ENCODE measurements at regions not wholly inside any gene's neighbourhood (a gene's known extent, or its start where the extent isn't known, plus 50 kb on each side); places are given as distances from the start of the nearest gene placed in this dataset.
"Not testable (repeated sequence)": the region's sequence is repeated elsewhere in the genome, so short reads cannot be mapped to it uniquely, and the experiment has no call there.

DNA sequence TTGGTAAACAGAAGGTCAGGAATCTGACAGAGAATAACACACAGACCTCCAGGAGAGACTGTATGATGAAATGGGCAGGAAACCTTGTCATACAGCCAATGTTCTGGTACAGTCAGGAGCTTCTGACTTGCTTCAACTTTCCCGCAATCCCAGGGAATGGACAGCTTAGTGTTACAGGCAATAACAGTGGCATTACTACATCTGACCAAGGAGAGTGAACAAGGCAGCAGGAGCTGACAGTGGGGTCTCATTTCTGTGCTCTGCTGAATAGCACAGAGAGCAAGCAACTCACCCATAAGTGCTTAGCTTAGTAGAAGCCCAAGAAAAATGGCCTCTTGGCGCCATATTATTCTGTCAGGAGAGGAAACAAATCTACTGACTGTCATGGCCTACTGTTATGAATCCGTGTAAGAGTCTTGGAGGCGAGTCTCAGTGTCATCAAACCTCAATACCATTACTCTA is 186.2 kb upstream of the MTPN start:
- no peak for DNase-seq

DNA sequence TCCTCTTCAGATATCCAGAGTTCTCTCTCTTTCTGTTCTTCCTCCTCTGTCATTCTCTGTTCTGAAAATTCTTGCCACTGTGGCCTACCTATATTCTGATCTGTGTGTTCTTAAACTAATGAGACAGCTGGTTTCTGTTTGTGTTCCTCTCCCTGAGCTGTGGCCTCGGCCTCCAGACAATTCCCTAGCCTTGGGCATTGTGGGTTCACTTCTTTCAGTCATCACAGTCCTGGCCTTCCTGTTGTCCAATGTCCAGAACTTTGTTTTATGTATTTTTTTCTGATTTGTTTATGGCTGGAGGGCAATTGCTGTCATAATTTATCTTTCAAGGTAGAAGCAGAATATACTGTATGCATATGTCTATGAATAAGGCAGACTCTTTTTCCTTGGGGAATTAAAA is 173.2 kb upstream of the MTPN start:
- DNase-seq = no peak

DNA sequence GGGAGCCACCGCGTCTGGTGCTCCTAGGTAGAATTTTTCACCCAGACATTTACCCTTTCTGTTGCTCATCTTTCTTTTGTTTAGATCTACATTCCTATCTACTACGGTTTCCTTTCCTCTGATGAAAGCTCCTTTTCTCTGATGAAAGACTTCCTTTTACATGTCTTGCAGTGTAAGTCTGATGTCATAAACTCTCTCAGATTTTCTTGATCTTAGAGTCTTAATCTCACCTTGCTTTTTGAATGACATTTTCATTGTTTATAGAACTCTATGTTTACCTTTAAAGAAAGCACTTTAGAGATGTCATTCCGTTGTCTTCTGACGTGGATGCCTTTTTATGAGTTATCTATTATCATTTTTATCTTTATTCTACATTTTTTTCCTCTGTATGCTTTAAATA is 171.8 kb upstream of the MTPN start:
- DNase-seq = no peak

DNA sequence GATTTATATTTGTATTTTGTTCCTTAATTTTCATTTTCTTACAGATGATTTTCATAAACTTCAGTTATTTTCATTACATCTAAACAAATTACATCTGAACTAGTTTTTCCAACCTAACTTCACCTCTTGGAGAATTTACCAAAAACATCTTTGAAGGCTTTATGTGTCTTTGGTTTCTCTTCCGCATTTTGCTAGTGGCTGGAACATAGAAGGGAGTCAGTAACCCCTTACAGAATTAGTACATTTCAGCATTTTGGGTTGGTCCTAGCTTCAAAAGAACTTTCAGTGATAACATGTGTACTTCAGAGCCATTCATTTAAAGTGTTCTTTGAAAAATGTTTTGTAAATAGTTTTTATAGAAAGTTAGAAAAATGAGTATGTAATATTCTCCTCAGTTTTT is 169.8 kb upstream of the MTPN start:
- no peak for DNase-seq

DNA sequence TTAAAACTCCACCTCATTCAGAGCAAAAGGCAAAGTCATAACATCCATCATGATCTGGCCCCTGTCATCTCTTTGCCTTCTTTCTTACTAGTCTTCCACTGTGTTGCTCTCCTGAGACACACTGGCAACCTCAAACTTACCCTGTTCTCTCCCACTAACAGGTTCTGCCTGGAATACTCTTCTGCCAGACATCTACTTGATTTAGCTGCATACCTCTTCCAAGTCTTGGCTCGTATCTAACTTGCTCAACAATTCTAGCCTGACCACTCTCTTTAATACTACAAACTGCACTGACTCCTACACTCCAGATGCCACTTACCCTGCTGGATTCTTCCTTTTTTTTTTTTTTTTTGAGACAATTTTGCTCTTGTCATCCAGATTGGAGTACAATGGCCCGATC is 167.0 kb upstream of the MTPN start:
- DNase-seq = no peak

DNA sequence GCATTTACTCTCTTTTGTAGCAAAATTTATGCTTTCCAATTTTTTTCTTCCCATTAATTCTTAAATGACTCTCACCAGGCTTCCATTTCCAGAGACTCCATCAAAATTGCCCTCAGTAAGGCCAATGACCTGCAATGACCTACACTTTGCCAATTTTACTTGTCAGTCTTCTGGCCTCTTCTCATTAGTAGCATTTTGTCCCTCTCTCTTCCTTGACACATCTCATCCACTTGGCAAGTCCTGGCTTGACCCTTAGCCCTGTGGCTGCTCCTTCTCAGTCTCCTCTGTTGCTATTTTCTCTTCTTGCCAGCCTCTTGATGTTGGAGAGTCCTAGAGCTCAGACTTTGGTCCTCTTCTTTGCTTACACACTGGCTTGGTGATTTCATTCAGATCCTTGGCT is 166.1 kb upstream of the MTPN start:
- DNase-seq = no peak

DNA sequence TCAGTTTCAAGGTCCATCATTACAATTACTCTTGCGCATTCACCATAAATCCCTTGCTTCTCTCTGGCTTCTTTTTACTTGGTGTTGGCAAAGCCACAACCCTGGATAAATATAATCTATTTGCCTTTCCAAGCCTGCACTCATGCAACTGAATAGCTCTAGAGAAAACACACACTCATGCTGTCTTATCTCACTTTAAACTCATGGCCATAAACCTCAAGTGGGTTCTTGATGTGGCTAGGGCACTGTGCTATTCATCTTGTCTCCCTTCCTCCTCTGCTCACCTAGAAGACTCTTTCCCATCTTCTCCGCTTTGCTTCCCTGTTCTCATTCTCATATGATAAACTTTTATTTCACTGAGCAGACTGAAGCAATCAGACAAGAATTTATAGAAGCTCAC is 165.4 kb upstream of the MTPN start:
- DNase-seq = no peak

DNA sequence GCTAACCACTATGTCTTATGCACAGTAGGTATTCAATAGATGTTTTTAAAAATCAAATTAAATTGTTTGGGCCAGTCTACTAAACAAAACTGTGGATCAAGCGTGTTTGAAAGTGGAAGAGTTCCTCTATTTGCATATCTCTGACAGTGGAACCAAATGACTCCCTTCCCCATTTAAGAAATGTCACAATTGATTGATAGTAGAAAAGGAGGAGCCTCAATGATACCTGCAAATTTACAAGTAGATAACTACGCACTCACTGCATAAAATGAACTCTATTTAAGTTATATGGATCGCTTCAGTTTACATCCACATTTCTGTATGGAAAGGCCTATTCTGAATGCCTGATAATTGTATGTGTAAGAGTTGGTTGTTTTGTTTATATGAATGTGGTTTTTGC is 163.3 kb upstream of the MTPN start:
- DNase-seq = no peak

DNA sequence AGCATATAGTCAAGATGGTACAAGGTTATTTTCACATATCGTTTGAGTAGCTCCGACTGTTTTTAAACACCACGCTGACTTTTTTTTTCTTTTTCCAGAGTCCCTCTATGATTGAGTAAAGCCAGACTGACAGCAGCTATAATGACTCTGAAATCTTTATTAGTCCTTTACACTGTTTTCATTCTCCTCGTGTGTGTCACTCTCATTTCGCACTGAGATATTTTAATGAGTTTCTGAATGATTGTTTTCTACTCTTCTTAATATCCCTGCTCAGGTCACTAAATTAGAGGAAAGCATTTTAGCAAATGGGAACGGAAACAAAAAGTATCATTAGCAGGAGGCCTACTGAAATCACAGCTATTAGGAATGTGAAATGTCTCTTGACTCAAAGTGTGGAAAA is 162.3 kb upstream of the MTPN start:
- no peak for DNase-seq

DNA sequence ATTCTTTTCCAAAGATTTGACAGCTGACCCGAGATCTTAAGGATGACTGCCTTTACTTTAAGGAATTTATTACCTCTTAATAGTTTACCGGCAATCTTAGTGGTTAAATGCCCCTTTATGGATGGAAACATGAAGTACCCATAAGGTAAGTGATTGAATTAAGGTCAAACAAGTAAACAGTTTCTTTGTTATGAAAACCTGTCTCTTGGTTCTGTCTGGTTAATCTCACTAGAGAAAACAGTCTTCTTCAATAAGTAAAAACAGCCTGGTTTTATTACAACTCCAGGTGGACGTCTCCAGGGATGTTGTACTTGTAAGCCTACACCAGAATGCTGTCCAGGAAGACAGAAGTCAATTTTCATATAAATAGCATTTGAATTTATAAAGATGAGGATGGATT is 161.8 kb upstream of the MTPN start:
- DNase-seq = no peak

DNA sequence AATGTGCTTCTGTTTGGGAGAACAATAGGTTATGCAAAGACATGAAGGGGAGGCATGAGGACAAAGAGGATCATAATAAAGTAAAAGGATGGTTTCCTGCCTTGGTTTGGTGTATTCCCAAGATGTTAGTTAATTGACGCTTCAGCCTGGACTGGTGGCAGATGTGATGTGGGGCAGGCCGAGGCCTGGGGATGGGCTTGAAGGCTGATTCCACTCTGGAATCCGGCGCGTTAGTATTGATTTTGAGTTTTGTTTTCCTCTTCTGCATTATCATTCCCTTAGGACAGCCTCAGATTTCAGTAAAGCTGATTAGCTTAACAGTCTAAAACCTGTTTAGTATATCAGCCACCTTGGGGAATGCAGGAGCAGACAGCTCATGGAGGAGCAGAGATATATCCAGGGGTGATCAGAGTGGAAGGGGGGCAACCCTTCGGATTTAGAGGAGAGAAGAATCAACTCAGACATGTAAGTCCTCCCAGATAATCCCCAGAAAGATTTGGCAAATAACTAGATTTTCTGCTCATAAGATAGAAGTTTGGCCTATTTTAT is 159.8 kb upstream of the MTPN start:
- no peak for DNase-seq

DNA sequence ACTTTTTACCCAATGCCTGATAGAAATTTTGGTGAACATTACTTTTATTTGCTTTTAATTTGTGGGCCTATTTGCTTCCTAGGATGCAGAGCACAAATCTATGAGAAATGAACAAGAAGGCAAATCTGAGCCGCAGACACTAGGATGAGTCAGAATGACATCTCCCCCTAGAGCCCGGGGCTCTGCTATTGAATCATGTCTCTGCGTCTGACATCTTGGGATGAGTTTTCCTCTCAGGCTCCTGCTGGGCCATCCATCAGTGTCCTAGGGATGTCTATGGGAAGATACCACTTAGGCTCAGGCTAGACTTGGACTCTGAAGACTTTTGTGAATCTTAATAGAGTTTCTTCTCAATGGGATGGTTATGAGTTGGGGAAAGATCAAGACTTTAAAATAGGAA is 157.3 kb upstream of the MTPN start:
- no peak for DNase-seq

DNA sequence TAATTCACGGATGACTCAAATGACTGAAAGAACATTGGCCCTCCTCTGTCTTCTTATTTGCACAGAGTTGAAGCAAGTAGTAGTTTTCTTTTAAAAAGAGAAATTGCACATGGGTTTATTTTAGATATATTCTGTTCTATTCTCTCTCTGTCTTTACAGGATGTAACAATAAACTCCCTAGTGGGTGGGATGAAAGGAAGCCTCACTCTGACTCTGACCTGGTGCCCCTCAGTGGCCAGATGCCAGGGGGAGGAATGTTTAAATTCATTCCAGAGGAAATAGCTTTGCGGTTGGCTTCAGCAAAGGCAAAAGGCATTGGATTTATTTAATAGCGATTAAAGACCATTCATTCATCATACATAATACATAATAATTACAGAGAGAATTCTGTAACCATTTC is 156.4 kb upstream of the MTPN start:
- DNase-seq = no peak

DNA sequence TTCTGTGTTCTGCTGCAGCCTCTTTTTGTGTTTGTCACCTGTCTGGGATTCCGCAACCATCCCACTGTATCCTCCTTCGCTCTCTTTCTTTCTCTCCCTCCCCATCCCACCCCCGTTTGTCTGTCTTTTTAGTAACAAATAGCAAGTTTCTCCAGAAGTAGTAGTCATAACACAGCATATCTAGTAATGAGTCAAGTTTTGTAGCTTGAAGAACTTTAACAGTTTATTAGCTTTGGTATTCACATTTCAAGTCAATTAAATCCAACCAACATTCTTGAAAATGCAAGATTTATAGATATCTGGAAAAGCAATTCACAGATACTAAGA is 154.1 kb upstream of the MTPN start:
- DNase-seq = no peak

DNA sequence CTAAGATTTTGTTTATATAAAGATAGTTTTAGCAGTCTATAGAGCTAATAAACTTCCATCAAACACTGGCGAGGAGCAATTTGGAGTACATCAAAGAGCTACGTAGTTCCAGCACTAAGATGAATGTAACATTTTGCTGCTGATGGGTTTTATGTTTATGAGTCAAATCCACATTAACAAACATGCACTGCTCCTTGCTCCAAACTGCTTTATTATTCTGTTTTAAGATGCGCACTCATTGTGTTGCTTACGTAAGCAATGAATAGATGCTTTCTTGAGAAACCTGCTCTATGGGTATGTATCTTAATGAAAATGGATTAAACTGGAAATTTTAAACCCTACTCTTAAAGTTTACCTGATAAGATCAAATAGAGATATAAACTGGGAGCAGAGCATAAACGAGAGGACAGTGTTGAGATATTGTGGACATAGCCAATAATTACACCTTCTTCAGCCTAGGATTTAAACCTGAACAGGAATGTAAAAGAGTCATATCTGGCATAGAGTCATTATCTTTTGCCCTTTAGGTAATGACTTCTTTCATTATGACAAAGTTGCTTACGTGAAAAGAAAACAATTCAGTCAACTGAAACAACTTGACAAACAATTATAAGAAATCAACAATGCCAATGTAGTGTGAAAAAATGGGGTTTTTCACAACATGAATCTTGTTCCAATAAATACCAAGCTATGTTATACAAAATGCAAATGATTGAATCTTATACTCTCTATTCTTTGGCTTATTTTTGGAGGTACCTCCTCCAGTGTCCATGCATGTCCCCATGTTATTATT is 153.5 kb upstream of the MTPN start:
- no peak for DNase-seq

DNA sequence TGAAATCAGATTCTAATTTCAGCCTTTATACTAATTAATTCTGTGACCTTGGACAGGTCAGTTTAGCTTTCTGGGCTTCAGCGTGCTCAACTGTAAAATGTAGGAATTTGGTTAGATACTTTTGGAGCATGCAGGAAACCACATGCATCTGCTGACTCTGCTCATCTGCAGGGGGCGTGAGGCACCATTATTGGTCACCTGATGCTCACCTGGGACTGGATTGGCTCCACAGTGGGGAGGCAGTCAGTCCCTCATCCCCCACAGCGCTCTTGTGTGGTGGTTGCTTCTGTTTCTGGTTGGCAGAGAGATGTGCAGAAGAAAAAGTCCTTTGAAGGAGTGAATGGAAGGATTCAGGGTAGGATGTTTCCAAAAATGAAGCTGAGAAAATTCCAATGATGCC is 150.9 kb upstream of the MTPN start:
- no peak for DNase-seq

DNA sequence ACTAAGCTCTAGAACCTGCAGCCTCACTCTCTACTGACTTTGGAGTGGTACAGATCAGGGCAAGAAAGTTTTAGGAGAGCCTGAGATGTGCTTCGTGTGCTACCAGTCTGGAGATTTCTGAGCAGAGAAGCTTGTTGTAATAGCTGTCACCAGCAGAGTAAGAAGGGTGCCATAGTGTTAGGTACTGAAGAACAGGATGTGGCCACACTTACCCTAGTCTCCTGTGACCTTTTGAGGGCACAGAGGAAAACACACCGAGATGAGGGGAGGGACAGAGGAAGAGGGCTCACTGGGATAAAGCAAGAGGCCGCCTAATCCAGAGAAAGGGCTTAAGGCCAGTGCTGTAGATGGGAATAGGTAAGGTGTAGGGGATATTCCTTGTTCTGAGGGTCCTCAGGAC is 146.2 kb upstream of the MTPN start:
- DNase-seq = no peak

DNA sequence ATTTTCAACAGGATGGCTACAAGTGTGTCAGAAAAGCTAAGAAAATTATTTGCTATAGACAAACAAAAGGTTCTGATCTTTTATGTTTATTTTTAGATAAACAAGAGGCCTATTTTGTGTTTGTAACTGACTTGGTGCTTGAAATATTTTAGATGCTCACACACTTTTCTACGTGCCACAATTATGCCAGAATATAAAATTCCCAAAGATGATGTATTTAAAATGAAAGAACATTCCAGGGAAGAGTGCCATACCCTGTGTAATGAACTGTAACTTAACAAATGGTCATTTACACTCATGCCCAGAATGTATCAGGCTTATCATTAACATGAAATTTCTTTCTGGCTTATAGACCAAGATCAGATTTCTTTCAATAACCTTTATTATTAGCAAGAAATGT is 144.9 kb upstream of the MTPN start:
- DNase-seq = no peak

DNA sequence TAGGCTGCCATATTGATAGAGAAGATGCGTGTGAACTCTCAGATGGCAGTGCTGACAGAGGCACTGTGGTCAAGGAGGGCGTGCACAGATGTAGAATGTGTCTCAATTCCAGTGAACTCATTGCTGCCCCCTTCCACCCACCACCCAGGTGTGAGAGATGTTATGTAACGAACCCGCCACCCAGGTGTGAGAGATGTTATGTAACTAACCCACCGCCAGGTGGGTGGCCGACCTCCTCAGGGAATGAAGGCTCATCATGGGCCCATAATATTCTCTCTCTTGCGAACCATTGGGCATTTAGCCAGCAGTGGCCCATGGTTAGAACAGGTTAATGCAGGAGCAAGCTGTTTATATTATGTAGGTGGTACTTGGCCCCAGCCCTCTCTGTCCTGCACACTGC is 140.4 kb upstream of the MTPN start:
- no peak for DNase-seq

DNA sequence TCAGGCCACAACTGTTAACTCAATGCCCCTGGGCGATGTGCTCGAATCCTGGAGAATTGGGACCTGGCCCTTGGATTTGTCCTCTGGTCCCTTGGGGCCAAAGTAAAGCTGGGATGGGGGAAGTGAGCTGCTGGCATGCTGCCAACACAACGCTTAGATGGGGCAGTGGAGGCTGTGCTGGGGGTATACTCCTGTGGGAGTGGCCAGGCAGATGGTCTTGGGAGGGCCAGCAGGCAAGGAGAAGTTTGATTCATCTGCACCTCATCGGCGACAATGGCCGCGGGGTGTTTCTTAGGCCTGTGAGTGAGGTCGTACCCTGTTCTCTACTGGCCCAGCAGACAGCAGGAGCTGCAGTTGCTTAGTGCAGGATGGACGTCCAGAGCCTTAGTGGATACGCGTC is 139.0 kb upstream of the MTPN start:
- no peak for DNase-seq

DNA sequence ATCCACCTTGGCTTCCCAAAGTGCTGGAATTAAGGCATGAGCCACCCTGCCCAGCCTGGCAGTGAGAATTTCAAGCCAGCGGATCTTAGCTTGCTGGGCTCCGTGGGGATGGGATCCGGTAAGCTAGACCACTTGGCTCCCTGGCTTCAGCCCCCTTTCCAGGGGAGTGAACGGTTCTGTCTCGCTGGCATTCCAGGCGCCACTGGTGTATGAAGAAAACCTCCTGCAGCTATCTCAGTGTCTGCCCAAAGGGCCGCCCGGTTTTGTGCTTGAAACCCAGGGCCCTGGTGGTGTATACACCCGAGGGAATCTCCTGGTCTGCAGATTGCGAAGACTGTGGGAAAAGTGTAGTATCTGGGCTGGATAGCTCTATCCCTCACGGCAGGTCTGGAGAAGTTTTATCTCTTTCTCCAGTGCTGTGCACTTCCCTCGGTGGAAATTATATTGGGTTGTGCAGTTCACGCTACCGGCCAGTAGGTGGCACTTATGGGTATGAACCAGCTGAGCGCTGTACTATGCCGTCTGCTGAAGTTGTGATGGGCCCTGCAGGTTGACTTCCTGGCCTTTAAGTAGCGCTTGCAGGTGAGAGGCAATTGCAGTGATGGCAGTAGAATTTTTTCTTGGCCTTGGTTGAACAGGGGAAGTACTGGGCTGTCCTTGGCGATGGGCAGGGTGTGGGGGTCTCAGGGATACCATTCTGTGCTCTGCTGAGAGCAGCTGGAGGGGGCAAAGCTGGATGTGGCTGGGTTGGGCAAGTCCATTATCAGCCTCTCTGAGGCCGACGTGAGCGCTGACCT is 138.0 kb upstream of the MTPN start:
- no peak for DNase-seq

DNA sequence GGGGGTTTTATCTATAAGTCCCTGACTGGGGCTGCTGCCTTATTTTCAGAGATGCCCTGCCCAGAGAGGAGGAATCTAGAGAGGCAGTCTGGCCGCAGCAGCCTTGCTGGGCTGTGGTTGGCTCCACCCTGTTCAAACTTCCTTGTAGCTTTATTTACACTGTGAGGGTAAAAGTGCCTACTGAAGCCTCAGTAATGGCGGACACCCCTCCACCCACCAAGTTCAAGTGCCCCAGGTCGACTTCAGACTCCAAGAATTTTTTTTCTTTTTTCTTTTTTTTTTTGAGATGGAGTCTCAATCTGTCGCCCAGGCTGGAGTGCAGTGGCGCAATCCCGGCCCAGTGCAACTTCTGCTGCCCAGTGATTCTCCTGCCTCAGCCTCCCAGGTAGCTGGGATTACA is 137.3 kb upstream of the MTPN start:
- not testable (repeated sequence) for DNase-seq

DNA sequence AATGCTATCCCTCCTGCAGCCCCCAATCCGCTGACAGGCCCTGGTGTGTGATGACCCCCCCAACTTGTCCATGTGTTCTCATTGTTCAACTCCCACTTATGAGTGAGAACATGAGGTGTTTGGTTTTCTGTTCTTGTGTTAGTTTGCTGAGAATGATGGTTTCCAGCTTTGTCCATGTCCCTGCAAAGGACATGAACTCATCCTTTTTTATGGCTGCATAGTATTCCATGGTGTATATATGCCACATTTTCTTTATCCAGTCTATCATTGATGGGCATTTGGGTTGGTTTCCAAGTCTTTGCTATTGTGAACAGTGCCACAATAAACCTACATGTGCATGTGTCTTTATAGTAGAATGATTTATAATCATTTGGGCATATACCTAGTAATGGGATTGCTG is 131.9 kb upstream of the MTPN start:
- DNase-seq = not testable (repeated sequence)

DNA sequence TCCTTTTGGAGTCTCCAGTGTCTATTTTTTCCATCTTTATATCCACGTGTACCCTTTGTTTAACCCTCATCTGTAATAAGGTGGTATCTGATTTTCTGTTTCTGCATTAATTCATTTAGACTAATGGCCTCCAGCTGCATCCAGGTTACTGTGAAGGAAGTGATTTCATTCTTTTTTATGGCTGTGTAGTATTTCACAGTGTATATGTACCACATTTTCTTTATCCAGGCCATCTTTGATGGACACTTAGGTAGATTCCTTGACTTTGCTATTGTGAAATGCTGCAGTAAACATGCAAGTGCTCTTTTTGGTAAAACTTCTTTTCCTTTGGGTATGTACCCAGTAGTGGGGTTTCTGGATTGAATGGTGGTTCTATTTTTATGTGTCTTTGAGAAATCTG is 128.0 kb upstream of the MTPN start:
- no peak for DNase-seq

DNA sequence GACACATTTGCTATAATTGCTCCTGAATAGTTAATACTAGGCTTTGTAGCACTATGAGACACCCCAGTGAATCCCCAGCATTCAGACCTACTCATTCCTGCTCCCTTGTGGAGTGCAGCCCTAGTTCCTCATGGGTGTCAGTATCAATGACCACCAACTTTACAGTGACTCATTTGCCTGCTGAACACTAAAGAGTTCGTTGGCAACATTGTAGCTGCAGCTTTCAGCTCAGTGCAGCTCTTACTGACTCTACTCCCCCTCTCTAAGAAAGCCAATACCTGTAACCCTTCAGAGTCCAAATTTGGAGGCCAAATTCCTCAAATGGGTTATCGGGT is 127.1 kb upstream of the MTPN start:
- no peak for DNase-seq

All from hippocampal formation (tissue), 2 donors.